SK-N-SH (cell line): ENCODE measurements at regions not wholly inside any gene's neighbourhood (a gene's known extent, or its start where the extent isn't known, plus 50 kb on each side); places are given as distances from the start of the nearest gene placed in this dataset.

Experiments
- CTCF ChIA-PET: fragments of 300-600, 350-600 bp; formaldehyde crosslinking; extraction: SDS; loops from one replicate; lab custom pipeline; 2021; lab: Yijun Ruan, JAX
- POLR2A ChIA-PET: fragments of 350-600 bp; sonication (Branson Sonifier 250); formaldehyde crosslinking; extraction: SDS; loops from one replicate; lab custom pipeline; 2020; ENCODE audit warnings: antibody characterized with exemption, inconsistent platforms; lab: Yijun Ruan, JAX
- DNase-seq: peaks from one replicate; pipeline ENCODE4 v3.0.0; 2012
- H2AFZ ChIP-seq: fragments of 200-600 bp; sonication (generic); 2 replicates; pipeline ENCODE4 v1.8.1; 2016; ENCODE audit warnings: antibody characterized with exemption, mild to moderate bottlenecking, low read depth
- H3F3A ChIP-seq: fragments of 200-600 bp; sonication (generic); replicated peaks from 2 replicates; pipeline ENCODE3; 2016; ENCODE audit warnings: antibody characterized with exemption, mild to moderate bottlenecking; ENCODE audit not compliant: insufficient read depth
- H3K27ac ChIP-seq, 2 experiments: fragments of 200-500 bp in 1 of 2; fragments of 200-600 bp in 1 of 2; sonication (Bioruptor generic) in 1 of 2; sonication (generic), shearing (Covaris generic) in 1 of 2; 2 replicates each; pipeline versions ENCODE4 v1.5.1 to v1.6.1; 2014 to 2016; ENCODE audit warnings: low read depth in 2 of 2, inconsistent platforms in 1 of 2, low read length in 1 of 2, mild to moderate bottlenecking in 1 of 2, mixed read lengths in 1 of 2
- H3K27me3 ChIP-seq: fragments of 200-600 bp; sonication (generic), shearing (Covaris generic); 2 replicates; pipeline ENCODE4 v1.6.1; 2016; ENCODE audit warnings: mixed run types; ENCODE audit not compliant: insufficient read depth
- H3K36me3 ChIP-seq, 2 experiments: fragments of 200-500 bp in 1 of 2; fragments of 200-600 bp in 1 of 2; sonication (Bioruptor generic) in 1 of 2; sonication (generic) in 1 of 2; replicated peaks in 1 of 2; 2 replicates each; pipeline versions ENCODE3 to v1.5.1; 2014 to 2016; ENCODE audit warnings: low read length in 1 of 2, mild to moderate bottlenecking in 1 of 2; ENCODE audit not compliant: insufficient read depth in 2 of 2, control insufficient read depth in 1 of 2
- H3K4me1 ChIP-seq, 2 experiments: fragments of 200-500 bp in 1 of 2; fragments of 200-600 bp in 1 of 2; sonication (Bioruptor generic) in 1 of 2; sonication (generic), shearing (Covaris generic) in 1 of 2; 2 replicates each; pipeline versions ENCODE4 v1.5.1 to v1.6.1; 2014 to 2016; ENCODE audit warnings: low read depth in 1 of 2, low read length in 1 of 2, mixed run types in 1 of 2; ENCODE audit not compliant: insufficient read depth in 2 of 2, control insufficient read depth in 1 of 2
- H3K4me2 ChIP-seq: fragments of 200-600 bp; sonication (generic), shearing (Covaris generic); 2 replicates; pipeline ENCODE4 v1.6.1; 2017; ENCODE audit warnings: mixed run types
- H3K4me3 ChIP-seq, 2 experiments: fragments of 200-500 bp in 1 of 2; fragments of 200-600 bp in 1 of 2; sonication (Bioruptor generic) in 1 of 2; sonication (generic), shearing (Covaris generic) in 1 of 2; 2 replicates each; pipeline versions ENCODE4 v1.5.1 to v1.8.1; 2014 to 2016; ENCODE audit warnings: low read depth in 2 of 2, inconsistent platforms in 1 of 2, low read length in 1 of 2, mild to moderate bottlenecking in 1 of 2, mixed read lengths in 1 of 2, moderate library complexity in 1 of 2
- H3K79me2 ChIP-seq: fragments of 200-600 bp; sonication (generic); 2 replicates; pipeline ENCODE4 v1.8.1; 2017; ENCODE audit warnings: mild to moderate bottlenecking; ENCODE audit not compliant: insufficient read depth
- H3K9ac ChIP-seq: fragments of 200-600 bp; sonication (generic); 2 replicates; pipeline ENCODE4 v1.6.1; 2017; ENCODE audit warnings: mixed run types
- H3K9me2 ChIP-seq: fragments of 200-600 bp; sonication (generic); 2 replicates; pipeline ENCODE4 v1.6.1; 2017; ENCODE audit warnings: mixed run types
- H3K9me3 ChIP-seq: fragments of 200-600 bp; sonication (generic); 2 replicates; pipeline ENCODE4 v1.6.1; 2017; ENCODE audit warnings: mixed run types, mild to moderate bottlenecking, moderate library complexity
- H4K20me1 ChIP-seq: fragments of 200-600 bp; sonication (generic); 2 replicates; pipeline ENCODE4 v1.6.1; 2017; ENCODE audit warnings: mild to moderate bottlenecking, mixed run types; ENCODE audit not compliant: insufficient read depth
- ELF1 ChIP-seq: IDR thresholded peaks from 2 replicates; pipeline ENCODE4 v1.4.0; 2012
- EP300 ChIP-seq, 2 experiments: IDR thresholded peaks; 2 replicates each; pipeline versions ENCODE4 v1.4.0 to v1.6.1; 2012; ENCODE audit warnings: borderline replicate concordance in 1 of 2, low read depth in 1 of 2, low read length in 1 of 2
- FOSL2 ChIP-seq: IDR thresholded peaks from 2 replicates; pipeline ENCODE4 v1.4.0; 2012; ENCODE audit warnings: low read depth, mild to moderate bottlenecking, moderate library complexity, borderline replicate concordance
- FOXM1 ChIP-seq: IDR thresholded peaks from 2 replicates; pipeline ENCODE4 v1.4.0; 2012; ENCODE audit warnings: low read depth, mild to moderate bottlenecking
- GATA2 ChIP-seq: sonication (generic); formaldehyde crosslinking; IDR thresholded peaks from 2 replicates; pipeline ENCODE4 v1.5.0; 2020; ENCODE audit warnings: mild to moderate bottlenecking, missing genetic modification reagents
- MEF2A ChIP-seq: IDR thresholded peaks from 2 replicates; pipeline ENCODE4 v1.4.0; 2012; ENCODE audit warnings: low read depth, borderline replicate concordance
- MXI1 ChIP-seq: IDR thresholded peaks from 2 replicates; pipeline ENCODE4 v1.6.1; 2012; ENCODE audit warnings: mild to moderate bottlenecking, low read depth, low read length, improper control_type of control experiment
- NFIC ChIP-seq: IDR thresholded peaks from 2 replicates; pipeline ENCODE4 v1.4.0; 2012; ENCODE audit warnings: borderline replicate concordance
- NRF1 ChIP-seq: IDR thresholded peaks from 2 replicates; pipeline ENCODE4 v1.6.1; 2012; ENCODE audit warnings: low read depth, mild to moderate bottlenecking, low read length
- POLR2AphosphoS5 ChIP-seq: IDR thresholded peaks from 2 replicates; pipeline ENCODE4 v1.6.1; 2012; ENCODE audit warnings: low read depth, low read length
- RCOR1 ChIP-seq: fragments of 150-350 bp; IDR thresholded peaks from 2 replicates; pipeline ENCODE4 v1.6.1; 2017; ENCODE audit warnings: antibody characterized with exemption, low read length
- RXRA ChIP-seq: IDR thresholded peaks from 2 replicates; pipeline ENCODE4 v1.4.0; 2012; ENCODE audit warnings: low read depth, mild to moderate bottlenecking, borderline replicate concordance
- SMC3 ChIP-seq: IDR thresholded peaks from 2 replicates; pipeline ENCODE4 v1.6.1; 2012; ENCODE audit warnings: low read depth, low read length, improper control_type of control experiment
- TAF1 ChIP-seq: IDR thresholded peaks from 2 replicates; pipeline ENCODE4 v1.6.1; 2012; ENCODE audit warnings: low read depth, mild to moderate bottlenecking, low read length, moderate library complexity, borderline replicate concordance
- TEAD4 ChIP-seq: IDR thresholded peaks from 2 replicates; pipeline ENCODE4 v1.4.0; 2012; ENCODE audit warnings: mild to moderate bottlenecking, borderline replicate concordance; ENCODE audit not compliant: insufficient read depth
- YY1 ChIP-seq: IDR thresholded peaks from 2 replicates; pipeline ENCODE4 v1.4.0; 2012; ENCODE audit warnings: low read depth, mild to moderate bottlenecking
- WGBS: methylation state at CpG from one replicate; pipeline ENCODE4 v1.1.6; 2017; ENCODE audit warnings: low lambda C conversion rate; 5-methylcytosine and 5-hydroxymethylcytosine counted together
- TF ChIP-seq, protein P1 (sequence below): fragments of 150-350 bp; IDR thresholded peaks from 2 replicates; pipeline ENCODE4 v1.6.1; 2017; ENCODE audit warnings: antibody characterized with exemption, low read length, low read depth, borderline replicate concordance
- TF ChIP-seq, protein P2 (sequence below): IDR thresholded peaks from 2 replicates; pipeline ENCODE4 v1.4.0; 2012; ENCODE audit warnings: low read depth, borderline replicate concordance
- TF ChIP-seq, protein P3 (sequence below): IDR thresholded peaks from 2 replicates; pipeline ENCODE4 v1.6.1; 2012; ENCODE audit warnings: mild to moderate bottlenecking, low read depth, low read length, moderate library complexity
- TF ChIP-seq, protein P4 (sequence below): IDR thresholded peaks from 2 replicates; pipeline ENCODE4; 2012
- TF ChIP-seq, protein P5 (sequence below): IDR thresholded peaks from 2 replicates; pipeline ENCODE4 v1.4.0; 2012; ENCODE audit warnings: low read depth

DNA sequence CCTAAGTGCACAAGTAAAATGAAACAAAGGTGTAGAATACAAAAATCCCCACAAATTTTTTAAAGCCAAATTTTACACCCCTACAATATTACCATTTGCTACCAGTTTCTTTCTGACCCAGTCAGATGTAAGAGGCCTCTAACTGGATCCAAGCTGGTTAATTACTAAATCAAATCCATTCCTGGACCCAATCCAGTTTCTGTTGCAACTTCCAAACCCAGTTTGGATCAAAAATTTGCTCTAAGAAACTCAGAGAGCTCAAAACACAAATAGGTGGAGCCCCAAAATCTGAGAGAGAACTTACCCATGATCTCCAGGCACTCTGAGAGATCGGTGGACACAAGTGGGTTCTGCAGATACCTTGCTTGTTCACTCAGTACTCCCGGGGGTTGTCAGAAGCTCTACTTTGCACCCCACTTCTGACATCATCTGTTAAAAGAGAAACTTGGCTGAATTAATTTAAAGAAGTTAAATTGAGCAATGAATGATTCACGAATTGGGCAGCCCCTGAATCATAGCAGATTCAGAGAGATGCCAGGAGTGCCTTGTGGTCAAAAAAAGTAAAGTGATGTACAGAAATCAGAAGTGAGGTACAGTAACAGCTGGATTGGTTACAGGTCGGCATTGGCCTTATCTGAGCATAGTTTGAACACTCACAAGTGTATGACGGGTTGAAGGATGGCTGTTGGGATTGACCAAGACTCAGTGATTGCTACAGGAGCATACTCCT lies 448.0 kb downstream of the KCNT2 start (continued):
- peak; percentile 78 for TF ChIP-seq FOSL2
- TF ChIP-seq, protein P1, sequence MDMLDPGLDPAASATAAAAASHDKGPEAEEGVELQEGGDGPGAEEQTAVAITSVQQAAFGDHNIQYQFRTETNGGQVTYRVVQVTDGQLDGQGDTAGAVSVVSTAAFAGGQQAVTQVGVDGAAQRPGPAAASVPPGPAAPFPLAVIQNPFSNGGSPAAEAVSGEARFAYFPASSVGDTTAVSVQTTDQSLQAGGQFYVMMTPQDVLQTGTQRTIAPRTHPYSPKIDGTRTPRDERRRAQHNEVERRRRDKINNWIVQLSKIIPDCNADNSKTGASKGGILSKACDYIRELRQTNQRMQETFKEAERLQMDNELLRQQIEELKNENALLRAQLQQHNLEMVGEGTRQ: no peak
- TF ChIP-seq, protein P2, sequence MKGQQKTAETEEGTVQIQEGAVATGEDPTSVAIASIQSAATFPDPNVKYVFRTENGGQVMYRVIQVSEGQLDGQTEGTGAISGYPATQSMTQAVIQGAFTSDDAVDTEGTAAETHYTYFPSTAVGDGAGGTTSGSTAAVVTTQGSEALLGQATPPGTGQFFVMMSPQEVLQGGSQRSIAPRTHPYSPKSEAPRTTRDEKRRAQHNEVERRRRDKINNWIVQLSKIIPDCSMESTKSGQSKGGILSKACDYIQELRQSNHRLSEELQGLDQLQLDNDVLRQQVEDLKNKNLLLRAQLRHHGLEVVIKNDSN: no peak
- TF ChIP-seq POLR2AphosphoS5: no peak
- no peak for TF ChIP-seq GATA2 (CRISPR knock-in tag)
- 0 out of 2 replicates have a peak, but pooled peaks have one; percentile 8 for TF ChIP-seq TEAD4
- TF ChIP-seq ELF1: no peak
- no peak for TF ChIP-seq TAF1
- no peak for TF ChIP-seq MXI1

DNA sequence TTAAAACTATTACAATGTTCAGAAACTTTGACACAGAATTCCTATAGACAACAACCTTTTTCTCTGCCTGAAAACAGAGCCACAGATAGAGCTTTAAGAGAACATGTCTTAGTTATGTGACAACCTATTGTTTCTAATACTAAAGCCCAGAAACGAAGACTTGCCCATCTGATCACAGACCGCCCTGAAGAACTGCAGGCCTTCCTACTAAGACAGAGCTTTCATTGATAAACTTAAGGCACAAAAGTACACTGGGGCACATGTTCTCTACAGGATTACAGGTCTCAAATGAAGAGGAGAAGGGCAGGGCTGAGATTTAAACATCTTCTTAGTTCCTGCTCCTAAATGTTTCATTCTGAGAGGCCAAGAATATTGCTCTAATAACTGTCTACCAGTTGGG lies 452.7 kb downstream of the KCNT2 start:
- Histone ChIP-seq H3K9me2 (no peaks in the 10 kb centered on the region), H3K27ac (no peak overlapping the region), H2AFZ (no peak overlapping the region; the same call in 1 of the 2 replicates), H3K9me3 (no peaks in the 10 kb centered on the region), H3K4me3 (no peak overlapping the region), H4K20me1 (no peaks in the 10 kb centered on the region), H3K36me3 (no peaks in the 10 kb centered on the region), H3K27me3 (no peaks in the 10 kb centered on the region), H3K4me2 (no peak overlapping the region), H3K79me2 (no peaks in the 10 kb centered on the region), H3F3A (no peaks in the 10 kb centered on the region), H3K9ac (no peak overlapping the region), H3K4me1 (no peaks in the 10 kb centered on the region)
- POLR2A ChIA-PET: no interaction called here
- no peak for DNase-seq
- CTCF ChIA-PET: interaction anchor here (1.1 to 1.2 kb wide), 2 partner anchors 20 to 200 kb away, joined by 3 read pairs; no protein-coding TSS in a partner anchor
- WGBS: 87% methylated on average over 2 of the region's 2 CpGs
- TF ChIP-seq YY1 (no peak), EP300 (IDR thresholded peaks at IDR 0.05; ENCODE audit: borderline replicate concordance in 1 of 2, low read depth in 1 of 2, low read length in 1 of 2) (no peak), TAF1 (no peak), RCOR1 (no peak), RXRA (no peak), FOXM1 (no peak), SMC3 (no peak), NFIC (no peak), POLR2AphosphoS5 (no peak), NRF1 (no peak), MEF2A (no peak), MXI1 (no peak), FOSL2 (no peak)
- TF ChIP-seq, protein P3, sequence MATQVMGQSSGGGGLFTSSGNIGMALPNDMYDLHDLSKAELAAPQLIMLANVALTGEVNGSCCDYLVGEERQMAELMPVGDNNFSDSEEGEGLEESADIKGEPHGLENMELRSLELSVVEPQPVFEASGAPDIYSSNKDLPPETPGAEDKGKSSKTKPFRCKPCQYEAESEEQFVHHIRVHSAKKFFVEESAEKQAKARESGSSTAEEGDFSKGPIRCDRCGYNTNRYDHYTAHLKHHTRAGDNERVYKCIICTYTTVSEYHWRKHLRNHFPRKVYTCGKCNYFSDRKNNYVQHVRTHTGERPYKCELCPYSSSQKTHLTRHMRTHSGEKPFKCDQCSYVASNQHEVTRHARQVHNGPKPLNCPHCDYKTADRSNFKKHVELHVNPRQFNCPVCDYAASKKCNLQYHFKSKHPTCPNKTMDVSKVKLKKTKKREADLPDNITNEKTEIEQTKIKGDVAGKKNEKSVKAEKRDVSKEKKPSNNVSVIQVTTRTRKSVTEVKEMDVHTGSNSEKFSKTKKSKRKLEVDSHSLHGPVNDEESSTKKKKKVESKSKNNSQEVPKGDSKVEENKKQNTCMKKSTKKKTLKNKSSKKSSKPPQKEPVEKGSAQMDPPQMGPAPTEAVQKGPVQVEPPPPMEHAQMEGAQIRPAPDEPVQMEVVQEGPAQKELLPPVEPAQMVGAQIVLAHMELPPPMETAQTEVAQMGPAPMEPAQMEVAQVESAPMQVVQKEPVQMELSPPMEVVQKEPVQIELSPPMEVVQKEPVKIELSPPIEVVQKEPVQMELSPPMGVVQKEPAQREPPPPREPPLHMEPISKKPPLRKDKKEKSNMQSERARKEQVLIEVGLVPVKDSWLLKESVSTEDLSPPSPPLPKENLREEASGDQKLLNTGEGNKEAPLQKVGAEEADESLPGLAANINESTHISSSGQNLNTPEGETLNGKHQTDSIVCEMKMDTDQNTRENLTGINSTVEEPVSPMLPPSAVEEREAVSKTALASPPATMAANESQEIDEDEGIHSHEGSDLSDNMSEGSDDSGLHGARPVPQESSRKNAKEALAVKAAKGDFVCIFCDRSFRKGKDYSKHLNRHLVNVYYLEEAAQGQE: no peak
- TF ChIP-seq, protein P4, sequence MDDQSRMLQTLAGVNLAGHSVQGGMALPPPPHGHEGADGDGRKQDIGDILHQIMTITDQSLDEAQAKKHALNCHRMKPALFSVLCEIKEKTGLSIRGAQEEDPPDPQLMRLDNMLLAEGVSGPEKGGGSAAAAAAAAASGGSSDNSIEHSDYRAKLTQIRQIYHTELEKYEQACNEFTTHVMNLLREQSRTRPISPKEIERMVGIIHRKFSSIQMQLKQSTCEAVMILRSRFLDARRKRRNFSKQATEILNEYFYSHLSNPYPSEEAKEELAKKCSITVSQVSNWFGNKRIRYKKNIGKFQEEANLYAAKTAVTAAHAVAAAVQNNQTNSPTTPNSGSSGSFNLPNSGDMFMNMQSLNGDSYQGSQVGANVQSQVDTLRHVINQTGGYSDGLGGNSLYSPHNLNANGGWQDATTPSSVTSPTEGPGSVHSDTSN: no peak
- TF ChIP-seq, protein P1: no peak
- TF ChIP-seq, protein P5, sequence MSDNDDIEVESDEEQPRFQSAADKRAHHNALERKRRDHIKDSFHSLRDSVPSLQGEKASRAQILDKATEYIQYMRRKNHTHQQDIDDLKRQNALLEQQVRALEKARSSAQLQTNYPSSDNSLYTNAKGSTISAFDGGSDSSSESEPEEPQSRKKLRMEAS: no peak
